ENCODE measurements at regions not wholly inside any gene's neighbourhood (a gene's known extent, or its start where the extent isn't known, plus 50 kb on each side); places are given as distances from the start of the nearest gene placed in this dataset.

- DNase-seq (ENCODE audit: low read depth in 6 of 9, low spot score in 9 of 9), result no peak
- H3K9me3 ChIP-seq (ENCODE audit: control insufficient read depth in 2 of 2, insufficient read depth in 1 of 2, low read length in 1 of 2), result peaks cover 0 to 2% of the 10 kb centered on the region in 2 donors
- H3K36me3 ChIP-seq (ENCODE audit: control insufficient read depth in 2 of 2, insufficient read depth in 2 of 2, low read length in 1 of 2), result no peaks in the 10 kb centered on the region
- no peak overlapping the region for H3K4me3 ChIP-seq (ENCODE audit: low read length in 2 of 2)
- H3K4me1 ChIP-seq (ENCODE audit: control insufficient read depth in 2 of 2, insufficient read depth in 2 of 2, low read length in 2 of 2), result no peaks in the 10 kb centered on the region
- WGBS, result 88% methylated on average over 4 of the region's 4 CpGs
- H3K27ac ChIP-seq (ENCODE audit: low read depth in 1 of 2, low read length in 1 of 2), result no peak overlapping the region
- H3K27me3 ChIP-seq (ENCODE audit: control insufficient read depth in 2 of 2, insufficient read depth in 1 of 2, low read length in 1 of 2), result no peaks in the 10 kb centered on the region
These were observed 442.8 kb upstream of the ZFP42 start for GRCh38 chr4:187552781-187553180.

GRCh38 chr4:187555174-187555573, 440.4 kb upstream of the ZFP42 start:
- DNase-seq (ENCODE audit: low read depth in 6 of 9, low spot score in 9 of 9), result no peak
- Histone ChIP-seq H3K9me3 (ENCODE audit: control insufficient read depth in 2 of 2, insufficient read depth in 1 of 2, low read length in 1 of 2) (peaks cover 0 to 2% of the 10 kb centered on the region in 2 donors), H3K4me1 (ENCODE audit: control insufficient read depth in 2 of 2, insufficient read depth in 2 of 2, low read length in 2 of 2) (no peaks in the 10 kb centered on the region), H3K27ac (ENCODE audit: low read depth in 1 of 2, low read length in 1 of 2) (no peak overlapping the region), H3K36me3 (ENCODE audit: control insufficient read depth in 2 of 2, insufficient read depth in 2 of 2, low read length in 1 of 2) (no peaks in the 10 kb centered on the region), H3K4me3 (ENCODE audit: low read length in 2 of 2) (no peak overlapping the region), H3K27me3 (ENCODE audit: control insufficient read depth in 2 of 2, insufficient read depth in 1 of 2, low read length in 1 of 2) (no peaks in the 10 kb centered on the region)

- Histone ChIP-seq H3K27me3 (ENCODE audit: control insufficient read depth in 2 of 2, insufficient read depth in 1 of 2, low read length in 1 of 2) (no peaks in the 10 kb centered on the region), H3K36me3 (ENCODE audit: control insufficient read depth in 2 of 2, insufficient read depth in 2 of 2, low read length in 1 of 2) (no peaks in the 10 kb centered on the region), H3K4me3 (ENCODE audit: low read length in 2 of 2) (no peak overlapping the region), H3K4me1 (ENCODE audit: control insufficient read depth in 2 of 2, insufficient read depth in 2 of 2, low read length in 2 of 2) (no peaks in the 10 kb centered on the region), H3K27ac (ENCODE audit: low read depth in 1 of 2, low read length in 1 of 2) (no peak overlapping the region), H3K9me3 (ENCODE audit: control insufficient read depth in 2 of 2, insufficient read depth in 1 of 2, low read length in 1 of 2) (peaks cover 0 to 2% of the 10 kb centered on the region in 2 donors)
- DNase-seq (ENCODE audit: low read depth in 6 of 9, low spot score in 9 of 9), result no peak
- WGBS, result 0% methylated on average over 1 of the region's 1 CpG
These were observed 437.2 kb upstream of the ZFP42 start for GRCh38 chr4:187558391-187558790.

- H3K27ac ChIP-seq (ENCODE audit: low read depth in 1 of 2, low read length in 1 of 2), result no peak overlapping the region
- no peaks in the 10 kb centered on the region for H3K36me3 ChIP-seq (ENCODE audit: control insufficient read depth in 2 of 2, insufficient read depth in 2 of 2, low read length in 1 of 2)
- H3K4me3 ChIP-seq (ENCODE audit: low read length in 2 of 2), result no peak overlapping the region
- H3K4me1 ChIP-seq (ENCODE audit: control insufficient read depth in 2 of 2, insufficient read depth in 2 of 2, low read length in 2 of 2), result no peaks in the 10 kb centered on the region
- no peaks in the 10 kb centered on the region for H3K27me3 ChIP-seq (ENCODE audit: control insufficient read depth in 2 of 2, insufficient read depth in 1 of 2, low read length in 1 of 2)
- peaks cover 0 to 2% of the 10 kb centered on the region in 2 donors for H3K9me3 ChIP-seq (ENCODE audit: control insufficient read depth in 2 of 2, insufficient read depth in 1 of 2, low read length in 1 of 2)
- no peak for DNase-seq (ENCODE audit: low read depth in 6 of 9, low spot score in 9 of 9)
- WGBS, result 75% methylated on average over 7 of the region's 7 CpGs
These were observed 433.2 kb upstream of the ZFP42 start for GRCh38 chr4:187562345-187562744.

- 93% methylated on average over 11 of the region's 11 CpGs for WGBS
- Histone ChIP-seq H3K36me3 (ENCODE audit: control insufficient read depth in 2 of 2, insufficient read depth in 2 of 2, low read length in 1 of 2) (no peaks in the 10 kb centered on the region), H3K9me3 (ENCODE audit: control insufficient read depth in 2 of 2, insufficient read depth in 1 of 2, low read length in 1 of 2) (no peaks in the 10 kb centered on the region), H3K27ac (ENCODE audit: low read depth in 1 of 2, low read length in 1 of 2) (no peak overlapping the region), H3K4me3 (ENCODE audit: low read length in 2 of 2) (no peak overlapping the region), H3K27me3 (ENCODE audit: control insufficient read depth in 2 of 2, insufficient read depth in 1 of 2, low read length in 1 of 2) (no peaks in the 10 kb centered on the region), H3K4me1 (ENCODE audit: control insufficient read depth in 2 of 2, insufficient read depth in 2 of 2, low read length in 2 of 2) (no peaks in the 10 kb centered on the region)
- no peak for DNase-seq (ENCODE audit: low read depth in 6 of 9, low spot score in 9 of 9)
These were observed 430.2 kb upstream of the ZFP42 start for GRCh38 chr4:187565416-187565815.

GRCh38 chr4:187569871-187570270, 425.7 kb upstream of the ZFP42 start:
- no peaks in the 10 kb centered on the region for H3K27me3 ChIP-seq (ENCODE audit: control insufficient read depth in 2 of 2, insufficient read depth in 1 of 2, low read length in 1 of 2)
- no peak overlapping the region for H3K4me3 ChIP-seq (ENCODE audit: low read length in 2 of 2)
- peaks cover 0 to 3% of the 10 kb centered on the region in 2 donors for H3K9me3 ChIP-seq (ENCODE audit: control insufficient read depth in 2 of 2, insufficient read depth in 1 of 2, low read length in 1 of 2)
- H3K4me1 ChIP-seq (ENCODE audit: control insufficient read depth in 2 of 2, insufficient read depth in 2 of 2, low read length in 2 of 2), result no peaks in the 10 kb centered on the region
- no peaks in the 10 kb centered on the region for H3K36me3 ChIP-seq (ENCODE audit: control insufficient read depth in 2 of 2, insufficient read depth in 2 of 2, low read length in 1 of 2)
- DNase-seq (ENCODE audit: low read depth in 6 of 9, low spot score in 9 of 9), result no peak
- WGBS, result 92% methylated on average over 6 of the region's 6 CpGs
- no peak overlapping the region for H3K27ac ChIP-seq (ENCODE audit: low read depth in 1 of 2, low read length in 1 of 2)

- H3K27me3 ChIP-seq (ENCODE audit: control insufficient read depth in 2 of 2, insufficient read depth in 1 of 2, low read length in 1 of 2), result no peaks in the 10 kb centered on the region
- H3K36me3 ChIP-seq (ENCODE audit: control insufficient read depth in 2 of 2, insufficient read depth in 2 of 2, low read length in 1 of 2), result no peaks in the 10 kb centered on the region
- DNase-seq (ENCODE audit: low read depth in 6 of 9, low spot score in 9 of 9), result no peak
- 97% methylated on average over 2 of the region's 2 CpGs for WGBS
- no peaks in the 10 kb centered on the region for H3K4me1 ChIP-seq (ENCODE audit: control insufficient read depth in 2 of 2, insufficient read depth in 2 of 2, low read length in 2 of 2)
- peaks cover 0 to 3% of the 10 kb centered on the region in 2 donors for H3K9me3 ChIP-seq (ENCODE audit: control insufficient read depth in 2 of 2, insufficient read depth in 1 of 2, low read length in 1 of 2)
- no peak overlapping the region for H3K4me3 ChIP-seq (ENCODE audit: low read length in 2 of 2)
- H3K27ac ChIP-seq (ENCODE audit: low read depth in 1 of 2, low read length in 1 of 2), result no peak overlapping the region
These were observed 419.9 kb upstream of the ZFP42 start for GRCh38 chr4:187575706-187576105.

- Histone ChIP-seq H3K9me3 (ENCODE audit: control insufficient read depth in 2 of 2, insufficient read depth in 1 of 2, low read length in 1 of 2) (peaks cover 0 to 3% of the 10 kb centered on the region in 2 donors), H3K36me3 (ENCODE audit: control insufficient read depth in 2 of 2, insufficient read depth in 2 of 2, low read length in 1 of 2) (no peaks in the 10 kb centered on the region), H3K27me3 (ENCODE audit: control insufficient read depth in 2 of 2, insufficient read depth in 1 of 2, low read length in 1 of 2) (no peaks in the 10 kb centered on the region), H3K27ac (ENCODE audit: low read depth in 1 of 2, low read length in 1 of 2) (no peak overlapping the region), H3K4me1 (ENCODE audit: control insufficient read depth in 2 of 2, insufficient read depth in 2 of 2, low read length in 2 of 2) (no peaks in the 10 kb centered on the region), H3K4me3 (ENCODE audit: low read length in 2 of 2) (no peak overlapping the region)
- no peak for DNase-seq (ENCODE audit: low read depth in 6 of 9, low spot score in 9 of 9)
These were observed 418.8 kb upstream of the ZFP42 start for GRCh38 chr4:187576751-187577150.

GRCh38 chr4:187577941-187578480, 417.6 kb upstream of the ZFP42 start:
- H3K9me3 ChIP-seq (ENCODE audit: control insufficient read depth in 2 of 2, insufficient read depth in 1 of 2, low read length in 1 of 2), result no peaks in the 10 kb centered on the region
- no peak for DNase-seq (ENCODE audit: low read depth in 6 of 9, low spot score in 9 of 9)
- WGBS, result 87% methylated on average over 6 of the region's 6 CpGs
- no peak overlapping the region for H3K4me3 ChIP-seq (ENCODE audit: low read length in 2 of 2)
- H3K27ac ChIP-seq (ENCODE audit: low read depth in 1 of 2, low read length in 1 of 2), result no peak overlapping the region
- H3K4me1 ChIP-seq (ENCODE audit: control insufficient read depth in 2 of 2, insufficient read depth in 2 of 2, low read length in 2 of 2), result no peaks in the 10 kb centered on the region
- H3K27me3 ChIP-seq (ENCODE audit: control insufficient read depth in 2 of 2, insufficient read depth in 1 of 2, low read length in 1 of 2), result no peaks in the 10 kb centered on the region
- H3K36me3 ChIP-seq (ENCODE audit: control insufficient read depth in 2 of 2, insufficient read depth in 2 of 2, low read length in 1 of 2), result no peaks in the 10 kb centered on the region

GRCh38 chr4:187586892-187587291, 408.7 kb upstream of the ZFP42 start:
- no peak overlapping the region for H3K27ac ChIP-seq (ENCODE audit: low read depth in 1 of 2, low read length in 1 of 2)
- no peak overlapping the region for H3K4me3 ChIP-seq (ENCODE audit: low read length in 2 of 2)
- no peaks in the 10 kb centered on the region for H3K36me3 ChIP-seq (ENCODE audit: control insufficient read depth in 2 of 2, insufficient read depth in 2 of 2, low read length in 1 of 2)
- DNase-seq (ENCODE audit: low read depth in 6 of 9, low spot score in 9 of 9), result no peak
- H3K4me1 ChIP-seq (ENCODE audit: control insufficient read depth in 2 of 2, insufficient read depth in 2 of 2, low read length in 2 of 2), result no peaks in the 10 kb centered on the region
- H3K27me3 ChIP-seq (ENCODE audit: control insufficient read depth in 2 of 2, insufficient read depth in 1 of 2, low read length in 1 of 2), result no peaks in the 10 kb centered on the region
- WGBS, result 89% methylated on average over 7 of the region's 7 CpGs
- no peaks in the 10 kb centered on the region for H3K9me3 ChIP-seq (ENCODE audit: control insufficient read depth in 2 of 2, insufficient read depth in 1 of 2, low read length in 1 of 2)

All from thymus (tissue), 11 donors.